Panc1 (cell line): ENCODE measurements at regions not wholly inside any gene's neighbourhood (a gene's known extent, or its start where the extent isn't known, plus 50 kb on each side); places are given as distances from the start of the nearest gene placed in this dataset.

Source experiments
- POLR2AphosphoS5 ChIP-seq: IDR thresholded peaks from 2 replicates; pipeline ENCODE4 v1.6.1; 2012; ENCODE audit warnings: mild to moderate bottlenecking, low read depth, low read length, moderate library complexity
- SIN3A ChIP-seq: IDR thresholded peaks from 2 replicates; pipeline ENCODE4 v1.6.1; 2012; ENCODE audit warnings: low read depth, mild to moderate bottlenecking, low read length, moderate library complexity, borderline replicate concordance; ENCODE audit not compliant: insufficient read depth
- TF ChIP-seq, protein P1 (sequence below): fragments of 450-650 bp; IDR thresholded peaks from 2 replicates; pipeline ENCODE4 v1.5.1; 2017; ENCODE audit warnings: mild to moderate bottlenecking

DNA sequence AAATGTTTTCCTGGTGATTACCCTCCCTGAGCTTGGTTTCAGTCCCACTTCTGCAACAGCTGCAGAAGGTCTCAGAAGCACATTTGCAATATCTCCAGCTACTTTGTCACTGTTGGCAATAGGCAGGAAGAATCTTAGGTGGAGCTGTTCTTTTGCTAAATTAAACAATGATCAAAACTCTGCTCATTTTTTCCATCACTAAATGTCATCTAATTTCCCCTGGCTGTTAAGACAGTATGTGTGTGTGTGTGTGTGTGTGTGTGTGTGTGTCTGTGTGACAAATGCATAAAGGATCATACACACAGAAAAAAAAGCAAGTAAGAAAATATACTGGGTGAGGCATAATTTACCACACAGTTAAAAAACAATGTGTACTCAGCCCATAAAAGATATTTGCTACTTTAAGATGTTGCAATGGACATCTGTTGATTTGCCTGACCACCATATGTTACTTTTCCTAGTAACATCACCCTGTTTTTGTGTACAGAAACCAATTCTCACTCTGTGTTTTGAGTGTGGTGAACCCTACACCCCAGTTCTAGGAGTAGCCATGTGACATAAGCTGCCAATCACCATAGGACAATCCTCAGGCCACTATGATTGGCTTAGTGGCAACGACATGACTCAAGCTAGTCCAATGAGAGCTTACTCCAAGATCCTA is 572.6 kb upstream of the CLINT1 start:
- TF ChIP-seq POLR2AphosphoS5 (no peak), SIN3A (no peak)
- TF ChIP-seq, protein P1, sequence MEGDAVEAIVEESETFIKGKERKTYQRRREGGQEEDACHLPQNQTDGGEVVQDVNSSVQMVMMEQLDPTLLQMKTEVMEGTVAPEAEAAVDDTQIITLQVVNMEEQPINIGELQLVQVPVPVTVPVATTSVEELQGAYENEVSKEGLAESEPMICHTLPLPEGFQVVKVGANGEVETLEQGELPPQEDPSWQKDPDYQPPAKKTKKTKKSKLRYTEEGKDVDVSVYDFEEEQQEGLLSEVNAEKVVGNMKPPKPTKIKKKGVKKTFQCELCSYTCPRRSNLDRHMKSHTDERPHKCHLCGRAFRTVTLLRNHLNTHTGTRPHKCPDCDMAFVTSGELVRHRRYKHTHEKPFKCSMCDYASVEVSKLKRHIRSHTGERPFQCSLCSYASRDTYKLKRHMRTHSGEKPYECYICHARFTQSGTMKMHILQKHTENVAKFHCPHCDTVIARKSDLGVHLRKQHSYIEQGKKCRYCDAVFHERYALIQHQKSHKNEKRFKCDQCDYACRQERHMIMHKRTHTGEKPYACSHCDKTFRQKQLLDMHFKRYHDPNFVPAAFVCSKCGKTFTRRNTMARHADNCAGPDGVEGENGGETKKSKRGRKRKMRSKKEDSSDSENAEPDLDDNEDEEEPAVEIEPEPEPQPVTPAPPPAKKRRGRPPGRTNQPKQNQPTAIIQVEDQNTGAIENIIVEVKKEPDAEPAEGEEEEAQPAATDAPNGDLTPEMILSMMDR: no peak
